ENCODE measurements at regions not wholly inside any gene's neighbourhood (a gene's known extent, or its start where the extent isn't known, plus 50 kb on each side); places are given as distances from the start of the nearest gene placed in this dataset.
"Not testable (repeated sequence)": the region's sequence is repeated elsewhere in the genome, so short reads cannot be mapped to it uniquely, and the experiment has no call there.

DNA sequence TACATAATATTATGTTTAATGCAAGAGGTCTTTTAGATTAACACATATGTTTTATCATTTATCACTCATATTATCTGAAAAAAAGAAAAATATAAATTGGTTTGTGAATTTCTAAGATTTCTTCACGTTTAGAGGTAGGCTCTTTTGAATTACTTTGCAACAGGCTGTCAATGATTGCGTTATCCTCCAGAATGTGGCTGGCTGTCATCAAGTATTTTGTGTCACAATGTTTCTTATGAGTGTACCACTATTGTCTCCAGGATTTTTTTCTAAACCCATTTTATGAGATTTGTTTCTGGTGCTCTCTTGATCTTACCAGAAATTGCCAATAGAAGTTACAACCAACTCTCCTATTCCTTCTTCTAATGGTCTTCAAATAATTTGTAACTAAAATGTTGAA, 307.9 kb downstream of the DMAC1 start:
- H3K4me1 Mint-ChIP-seq (ENCODE audit: low read depth): no peaks in the 10 kb centered on the region
- H3K9me3 Mint-ChIP-seq (ENCODE audit: low read depth): no peaks in the 10 kb centered on the region
- H3K36me3 Mint-ChIP-seq: no peaks in the 10 kb centered on the region
- no peak overlapping the region for H3K4me3 Mint-ChIP-seq
- no peak overlapping the region for H3K27ac Mint-ChIP-seq
- peaks cover 1% of the 10 kb centered on the region for H3K27me3 Mint-ChIP-seq

DNA sequence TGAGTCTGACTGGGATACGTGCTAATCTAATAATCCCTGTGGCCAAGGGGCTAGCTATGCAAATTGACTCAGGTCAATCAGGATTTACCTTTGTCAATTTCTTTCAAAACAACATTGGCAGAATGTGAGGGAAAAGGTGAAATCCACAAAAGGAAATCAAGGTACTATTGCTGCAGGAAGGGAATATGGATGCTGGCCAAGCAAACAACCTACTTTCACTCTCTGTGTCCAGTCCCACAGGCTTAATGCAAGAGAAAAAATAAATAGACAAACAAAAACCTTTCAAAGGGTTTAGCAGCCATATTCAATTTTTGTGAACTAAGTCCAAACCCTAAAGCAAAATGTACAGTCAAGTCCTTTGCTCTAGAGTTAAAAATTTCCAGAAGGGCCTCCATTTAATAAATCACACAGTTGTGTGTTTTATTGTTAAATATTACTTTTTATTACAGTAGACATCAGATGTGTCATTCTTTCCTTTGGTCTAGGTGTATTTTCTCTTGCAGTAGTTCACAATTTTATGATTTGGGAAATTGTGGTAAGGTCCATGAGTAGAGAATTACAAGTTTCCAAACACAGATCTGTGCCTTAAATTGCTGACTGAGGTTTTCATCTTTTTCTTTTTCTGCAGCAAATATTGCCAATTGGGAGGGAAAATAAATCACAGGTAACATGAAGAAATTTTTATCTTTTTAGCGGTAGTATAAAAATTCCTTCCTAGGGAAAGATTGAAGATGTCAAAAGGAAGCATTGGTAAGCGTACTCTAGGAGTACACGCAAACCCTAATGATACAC, 309.1 kb downstream of the DMAC1 start:
- H3K27ac Mint-ChIP-seq: no peak overlapping the region
- no peaks in the 10 kb centered on the region for H3K9me3 Mint-ChIP-seq (ENCODE audit: low read depth)
- H3K27me3 Mint-ChIP-seq: peaks cover 1% of the 10 kb centered on the region
- no peak overlapping the region for H3K4me3 Mint-ChIP-seq
- no peaks in the 10 kb centered on the region for H3K4me1 Mint-ChIP-seq (ENCODE audit: low read depth)
- H3K36me3 Mint-ChIP-seq: no peaks in the 10 kb centered on the region

DNA sequence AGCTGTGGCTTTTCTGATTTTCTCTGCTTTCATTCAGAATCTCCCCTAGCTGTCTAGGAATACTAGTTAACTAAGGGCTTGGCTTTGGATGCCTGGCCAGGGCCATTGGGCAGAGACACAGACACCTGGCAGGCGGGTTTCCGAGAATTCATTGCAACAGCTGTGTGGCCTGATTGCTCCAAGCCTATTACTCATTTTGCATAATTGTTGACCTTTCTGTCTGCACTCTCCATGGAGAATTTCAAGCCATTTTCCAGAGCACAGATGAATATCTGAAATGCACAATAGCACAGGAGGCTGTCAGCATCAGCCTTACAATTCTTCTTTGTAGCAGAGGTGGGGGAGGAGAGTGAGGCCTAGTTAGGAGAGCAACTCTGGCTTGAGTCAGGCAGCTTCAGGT, 310.5 kb downstream of the DMAC1 start:
- no peaks in the 10 kb centered on the region for H3K4me1 Mint-ChIP-seq (ENCODE audit: low read depth)

DNA sequence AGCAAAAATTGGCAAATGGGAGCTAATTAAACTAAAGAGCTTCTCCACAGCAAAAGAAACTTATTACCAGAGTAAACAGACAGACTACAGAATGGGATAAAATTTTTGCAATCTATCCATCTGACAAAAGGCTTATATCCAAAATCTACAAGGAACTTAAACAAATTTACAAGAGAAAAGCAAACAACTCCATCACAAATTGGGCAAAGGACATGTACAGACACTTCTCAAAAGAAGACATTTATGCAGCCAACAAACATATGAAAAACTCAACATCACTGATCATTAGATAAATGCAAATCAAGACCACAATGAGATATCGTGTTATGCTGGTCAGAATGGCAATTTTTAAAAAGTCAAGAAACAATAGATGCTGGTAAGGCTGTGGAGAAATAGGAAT, 315.6 kb downstream of the DMAC1 start:
- not testable (repeated sequence) for H3K9me3 Mint-ChIP-seq (ENCODE audit: low read depth); H3K27ac Mint-ChIP-seq; H3K36me3 Mint-ChIP-seq; H3K27me3 Mint-ChIP-seq; H3K4me3 Mint-ChIP-seq; H3K4me1 Mint-ChIP-seq (ENCODE audit: low read depth)

More for the DNA sequence above, 310.5 kb downstream of the DMAC1 start:
- no peak overlapping the region for H3K4me3 Mint-ChIP-seq
- no peaks in the 10 kb centered on the region for H3K36me3 Mint-ChIP-seq
- no peaks in the 10 kb centered on the region for H3K9me3 Mint-ChIP-seq (ENCODE audit: low read depth)
- H3K27me3 Mint-ChIP-seq: peaks cover 1% of the 10 kb centered on the region
- H3K27ac Mint-ChIP-seq: no peak overlapping the region

DNA sequence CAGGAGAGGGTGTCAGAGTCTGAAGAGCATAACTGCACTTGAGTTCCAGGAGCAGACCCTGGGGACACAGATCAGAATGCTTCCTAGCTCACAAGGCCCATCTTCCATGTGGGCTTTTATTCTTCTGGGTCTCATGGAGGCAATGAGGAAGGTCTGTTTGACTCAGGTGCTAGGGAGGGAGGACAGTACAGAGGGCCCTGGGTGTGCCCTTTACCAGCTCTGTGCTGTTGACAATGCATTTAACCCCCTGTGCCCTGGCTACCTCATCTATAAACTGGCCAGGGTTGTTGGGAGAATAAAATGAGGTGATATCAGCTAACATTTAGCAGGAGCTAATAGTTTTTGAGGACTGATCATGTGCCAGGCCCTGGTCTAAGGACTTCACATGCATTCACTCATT, 318.0 kb downstream of the DMAC1 start:
- no peaks in the 10 kb centered on the region for H3K9me3 Mint-ChIP-seq (ENCODE audit: low read depth)
- peaks cover 4% of the 10 kb centered on the region for H3K27me3 Mint-ChIP-seq
- H3K4me3 Mint-ChIP-seq: no peak overlapping the region
- H3K27ac Mint-ChIP-seq: no peak overlapping the region
- no peaks in the 10 kb centered on the region for H3K36me3 Mint-ChIP-seq
- H3K4me1 Mint-ChIP-seq (ENCODE audit: low read depth): no peaks in the 10 kb centered on the region

DNA sequence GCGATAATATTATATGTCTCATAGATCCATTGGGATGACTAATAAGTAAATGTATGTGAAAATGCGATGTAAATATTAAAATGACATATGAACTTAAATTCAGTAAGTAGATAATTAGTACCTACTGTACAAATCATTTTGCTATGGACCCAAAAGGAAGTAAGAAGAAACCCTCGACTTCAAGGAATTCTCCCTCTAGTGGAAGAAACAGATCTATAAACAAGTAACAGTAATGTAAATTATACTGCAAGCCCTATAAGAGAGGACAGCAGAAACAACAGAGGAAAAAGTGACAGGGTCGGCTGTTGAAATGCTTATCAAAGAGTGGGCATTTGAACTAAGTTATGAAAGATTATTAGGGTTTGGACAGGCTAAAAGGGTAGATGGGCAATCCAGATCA, 320.3 kb downstream of the DMAC1 start:
- no peaks in the 10 kb centered on the region for H3K9me3 Mint-ChIP-seq (ENCODE audit: low read depth)
- H3K27ac Mint-ChIP-seq: no peak overlapping the region
- no peaks in the 10 kb centered on the region for H3K36me3 Mint-ChIP-seq
- H3K27me3 Mint-ChIP-seq: peaks cover 4% of the 10 kb centered on the region
- no peaks in the 10 kb centered on the region for H3K4me1 Mint-ChIP-seq (ENCODE audit: low read depth)
- no peak overlapping the region for H3K4me3 Mint-ChIP-seq

DNA sequence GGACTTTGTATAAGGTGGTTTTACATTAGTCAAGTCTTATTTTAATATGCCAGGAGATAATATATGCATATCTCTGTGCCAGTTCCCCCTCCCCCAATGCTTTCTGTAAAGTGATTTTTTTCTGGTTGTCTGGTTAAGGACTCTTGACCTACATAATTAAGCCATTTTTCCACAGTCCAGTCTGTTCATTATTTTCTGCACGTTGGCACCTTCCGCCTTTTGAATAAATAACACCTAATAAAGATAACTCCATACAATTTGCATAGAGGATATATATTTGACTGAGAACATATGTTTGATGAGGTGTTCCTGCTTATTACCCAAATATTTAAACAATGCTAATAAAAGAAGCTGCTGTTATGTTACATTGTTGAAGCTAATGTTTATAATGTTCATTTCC, 320.9 kb downstream of the DMAC1 start:
- peaks cover 4% of the 10 kb centered on the region for H3K27me3 Mint-ChIP-seq
- no peaks in the 10 kb centered on the region for H3K4me1 Mint-ChIP-seq (ENCODE audit: low read depth)
- H3K36me3 Mint-ChIP-seq: no peaks in the 10 kb centered on the region
- H3K27ac Mint-ChIP-seq: no peak overlapping the region
- no peak overlapping the region for H3K4me3 Mint-ChIP-seq
- no peaks in the 10 kb centered on the region for H3K9me3 Mint-ChIP-seq (ENCODE audit: low read depth)

DNA sequence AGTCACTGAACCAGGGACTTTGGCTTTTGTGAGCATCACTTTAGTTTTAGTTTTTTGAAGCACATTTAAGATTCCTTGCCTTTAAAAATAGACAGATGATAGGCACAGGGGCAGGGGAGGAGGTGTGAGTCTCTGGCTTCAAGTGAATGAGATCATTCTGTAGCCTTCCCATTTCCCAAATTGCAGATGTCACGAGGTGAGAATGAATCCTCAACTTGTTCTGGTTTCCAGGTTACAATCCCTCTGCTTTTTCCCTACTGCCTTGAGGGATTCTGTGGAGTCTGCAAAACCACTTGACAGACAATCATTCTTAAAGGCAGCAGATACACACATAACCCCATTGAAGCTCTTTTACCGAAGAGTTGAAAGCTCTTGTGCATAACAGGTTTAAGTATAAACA, 332.4 kb downstream of the DMAC1 start:
- H3K27ac Mint-ChIP-seq: no peak overlapping the region
- peaks cover 5% of the 10 kb centered on the region for H3K27me3 Mint-ChIP-seq
- no peaks in the 10 kb centered on the region for H3K4me1 Mint-ChIP-seq (ENCODE audit: low read depth)
- no peak overlapping the region for H3K4me3 Mint-ChIP-seq
- H3K36me3 Mint-ChIP-seq: no peaks in the 10 kb centered on the region
- H3K9me3 Mint-ChIP-seq (ENCODE audit: low read depth): no peaks in the 10 kb centered on the region

DNA sequence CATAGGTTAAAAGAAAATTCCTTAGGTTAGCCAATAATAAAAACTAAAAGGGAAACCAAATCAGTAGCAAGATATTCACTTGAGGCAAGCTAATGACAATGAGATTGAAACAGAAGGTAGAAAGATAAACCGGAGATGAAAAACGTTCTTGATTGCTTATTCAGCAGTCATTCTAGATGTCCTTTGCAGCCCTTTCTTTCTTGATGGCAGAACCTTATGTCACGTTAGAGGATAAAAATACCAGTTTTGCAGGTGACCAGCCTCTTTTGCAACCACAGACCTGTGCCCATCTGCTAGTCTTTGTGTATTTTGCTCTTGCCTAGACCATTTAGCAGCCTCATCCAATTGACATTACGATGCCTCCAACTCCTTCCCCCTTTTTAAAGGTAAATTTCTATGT, 337.8 kb downstream of the DMAC1 start:
- Mint-ChIP-seq H3K27me3 (peaks cover 2% of the 10 kb centered on the region), H3K4me3 (no peak overlapping the region), H3K4me1 (ENCODE audit: low read depth) (no peaks in the 10 kb centered on the region), H3K27ac (no peak overlapping the region), H3K36me3 (no peaks in the 10 kb centered on the region), H3K9me3 (ENCODE audit: low read depth) (peaks cover 5% of the 10 kb centered on the region)

DNA sequence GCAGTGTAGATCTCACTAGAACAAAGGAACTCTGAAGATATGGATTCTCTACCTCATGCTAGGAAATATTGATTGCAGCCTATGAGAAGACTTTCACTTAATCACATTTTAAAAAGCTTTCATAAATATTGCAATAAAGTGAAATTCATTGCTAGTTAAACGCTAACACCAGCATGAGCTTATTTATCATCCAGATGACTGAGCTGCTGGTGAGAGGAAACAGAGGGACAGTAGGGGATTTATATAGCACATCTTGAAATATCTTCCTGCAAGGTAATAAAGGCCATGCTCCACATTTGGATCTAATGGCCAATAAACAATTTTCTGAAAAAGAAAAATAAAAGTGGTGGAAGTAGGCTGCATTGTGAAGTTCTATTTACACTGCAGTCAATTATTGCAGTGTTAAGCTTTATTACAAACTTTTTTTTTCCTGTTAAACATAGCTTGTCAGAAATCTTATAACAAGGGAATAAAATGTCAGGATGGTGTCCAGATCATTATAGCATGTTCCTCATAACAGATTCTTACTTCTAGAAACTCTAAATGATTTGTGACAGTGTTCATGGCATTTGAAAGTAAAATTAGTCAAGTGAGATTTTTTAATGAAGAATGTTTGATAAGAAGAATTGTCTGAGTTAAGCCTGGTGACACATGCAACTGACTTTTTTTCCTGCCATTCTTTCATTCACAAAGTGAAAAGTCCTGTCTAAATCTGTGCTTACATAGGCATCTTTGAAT, 342.6 kb downstream of the DMAC1 start:
- Mint-ChIP-seq H3K27me3 (no peaks in the 10 kb centered on the region), H3K9me3 (ENCODE audit: low read depth) (peaks cover 5% of the 10 kb centered on the region), H3K36me3 (no peaks in the 10 kb centered on the region), H3K4me1 (ENCODE audit: low read depth) (no peaks in the 10 kb centered on the region), H3K27ac (no peak overlapping the region), H3K4me3 (no peak overlapping the region)

DNA sequence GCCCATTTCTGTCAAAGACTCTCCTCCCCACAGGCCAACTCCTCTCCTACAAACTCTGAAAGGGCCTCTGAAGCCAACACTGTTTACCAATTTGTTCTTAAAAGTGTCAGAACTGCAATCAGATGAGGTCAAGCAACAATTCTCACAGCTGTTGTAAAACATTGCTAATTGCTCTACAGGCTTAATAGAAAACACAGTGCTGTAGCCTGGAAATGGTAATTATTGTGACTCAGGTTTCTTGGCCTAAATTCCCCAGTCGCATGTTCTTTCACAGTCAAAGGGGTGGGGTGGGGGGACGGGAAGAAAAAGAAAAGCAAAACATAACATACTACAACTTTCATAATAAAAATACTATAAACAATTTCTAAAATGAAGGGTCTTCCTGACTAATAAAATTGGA, 343.2 kb downstream of the DMAC1 start:
- H3K27ac Mint-ChIP-seq: no peak overlapping the region
- H3K27me3 Mint-ChIP-seq: no peaks in the 10 kb centered on the region
- no peak overlapping the region for H3K4me3 Mint-ChIP-seq
- H3K9me3 Mint-ChIP-seq (ENCODE audit: low read depth): peaks cover 5% of the 10 kb centered on the region
- no peaks in the 10 kb centered on the region for H3K36me3 Mint-ChIP-seq
- no peaks in the 10 kb centered on the region for H3K4me1 Mint-ChIP-seq (ENCODE audit: low read depth)

DNA sequence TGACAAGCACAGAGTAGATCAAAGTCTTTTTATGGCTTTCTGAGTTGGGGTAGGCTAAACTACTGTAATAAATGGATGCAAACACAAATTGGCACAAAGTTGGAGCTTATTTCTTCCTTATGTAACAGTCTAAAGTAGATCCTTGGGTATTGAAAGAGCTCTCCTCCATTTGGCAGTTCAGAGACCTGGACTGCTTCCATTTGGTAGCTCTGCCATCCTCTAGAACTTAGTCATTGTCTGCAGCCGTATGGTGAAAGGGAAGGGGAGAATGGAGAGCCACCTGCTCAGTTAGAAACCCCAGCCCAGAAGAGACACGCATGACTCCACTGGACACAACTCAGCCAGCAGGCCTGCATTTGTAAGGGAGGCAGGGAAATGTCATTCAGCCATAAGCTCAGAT, 345.0 kb downstream of the DMAC1 start:
- Mint-ChIP-seq H3K36me3 (no peaks in the 10 kb centered on the region), H3K4me1 (ENCODE audit: low read depth) (no peaks in the 10 kb centered on the region), H3K4me3 (no peak overlapping the region), H3K27ac (no peak overlapping the region), H3K27me3 (no peaks in the 10 kb centered on the region), H3K9me3 (ENCODE audit: low read depth) (no peaks in the 10 kb centered on the region)

DNA sequence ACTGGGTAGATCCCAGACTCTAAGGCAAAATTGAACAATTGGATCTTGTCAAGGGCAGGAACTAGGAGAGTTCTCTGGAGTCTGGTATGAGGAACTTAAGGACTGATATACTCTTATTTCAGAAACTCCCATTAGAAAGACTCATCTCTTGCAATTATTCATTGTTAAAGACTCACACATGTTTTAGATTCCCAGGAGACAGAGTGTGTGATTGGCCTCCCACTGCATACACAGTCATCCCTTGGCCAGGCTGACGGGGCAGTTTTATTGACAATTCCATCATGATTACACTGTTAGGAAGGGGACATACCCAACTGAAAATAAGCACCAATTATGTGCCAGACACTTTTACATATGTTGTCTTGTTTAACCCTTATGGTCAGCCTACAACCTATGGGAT, 347.2 kb downstream of the DMAC1 start:
- H3K36me3 Mint-ChIP-seq: no peaks in the 10 kb centered on the region

DNA sequence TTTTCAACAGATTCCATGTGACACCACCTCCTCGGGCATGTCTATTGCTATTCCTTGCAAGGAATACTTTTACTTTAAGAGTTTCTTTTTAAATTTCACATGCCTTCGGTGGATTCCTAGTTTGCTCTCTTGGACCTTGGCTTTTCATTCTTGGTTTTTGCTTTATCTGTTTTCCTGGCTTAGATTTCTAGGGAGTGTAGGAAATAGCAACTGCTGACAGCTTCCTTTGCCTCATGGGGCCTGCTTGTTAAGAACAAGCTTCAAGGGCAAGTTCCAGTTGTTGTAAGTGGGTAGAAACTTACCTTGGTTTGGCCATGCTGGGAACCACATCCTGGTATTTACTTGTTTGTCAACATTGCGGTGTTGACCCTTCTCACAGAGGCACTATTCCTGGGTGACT, 348.5 kb downstream of the DMAC1 start:
- Mint-ChIP-seq H3K4me1 (ENCODE audit: low read depth) (no peaks in the 10 kb centered on the region), H3K27ac (no peak overlapping the region), H3K9me3 (ENCODE audit: low read depth) (no peaks in the 10 kb centered on the region), H3K36me3 (no peaks in the 10 kb centered on the region), H3K4me3 (no peak overlapping the region), H3K27me3 (peaks cover 1% of the 10 kb centered on the region)

More for the DNA sequence above, 347.2 kb downstream of the DMAC1 start:
- H3K9me3 Mint-ChIP-seq (ENCODE audit: low read depth): no peaks in the 10 kb centered on the region
- H3K27ac Mint-ChIP-seq: no peak overlapping the region
- no peak overlapping the region for H3K4me3 Mint-ChIP-seq
- H3K27me3 Mint-ChIP-seq: peaks cover 1% of the 10 kb centered on the region
- no peaks in the 10 kb centered on the region for H3K4me1 Mint-ChIP-seq (ENCODE audit: low read depth)

DNA sequence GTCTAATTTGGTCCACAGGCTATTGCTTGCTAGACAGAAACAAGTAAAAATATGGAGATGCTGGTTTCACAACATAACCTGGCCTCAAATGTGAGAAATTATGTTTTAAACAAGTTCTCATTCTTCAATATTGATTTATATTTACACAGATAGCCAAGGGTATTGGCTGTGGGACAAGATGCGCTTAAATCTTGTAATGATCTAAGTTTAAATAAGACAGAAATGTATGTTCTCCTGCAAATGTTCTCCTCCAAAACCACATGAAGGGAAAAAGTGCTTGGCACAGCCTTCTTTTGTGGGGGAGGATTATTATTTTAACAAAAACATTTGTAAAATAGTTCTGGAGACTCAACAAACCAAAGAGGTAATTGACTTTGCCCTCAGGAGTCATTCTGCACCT, 356.0 kb downstream of the DMAC1 start:
- no peaks in the 10 kb centered on the region for H3K9me3 Mint-ChIP-seq (ENCODE audit: low read depth)

More for the DNA sequence above, 356.0 kb downstream of the DMAC1 start:
- peaks cover under 1% of the 10 kb centered on the region for H3K27me3 Mint-ChIP-seq
- H3K4me3 Mint-ChIP-seq: no peak overlapping the region
- H3K27ac Mint-ChIP-seq: no peak overlapping the region
- H3K4me1 Mint-ChIP-seq (ENCODE audit: low read depth): no peaks in the 10 kb centered on the region
- no peaks in the 10 kb centered on the region for H3K36me3 Mint-ChIP-seq

Data from activated naive CD8-positive, alpha-beta T cell (primary cell).